Tibial nerve (tissue), 4 donors: ENCODE measurements at regions not wholly inside any gene's neighbourhood (a gene's known extent, or its start where the extent isn't known, plus 50 kb on each side); places are given as distances from the start of the nearest gene placed in this dataset.

ENCODE experiments used
- CTCF ChIP-seq, 5 experiments: fragments of 200-600 bp in 3 of 5; fragments of 450-650 bp in 2 of 5; sonication (generic) in 3 of 5; IDR thresholded peaks; one replicate each; pipeline ENCODE4 v1.5.1; 2016 to 2019; ENCODE audit warnings: antibody characterized with exemption in 5 of 5, mild to moderate bottlenecking in 3 of 5, moderate library complexity in 2 of 5
- EP300 ChIP-seq, 2 donors: sonication (generic); formaldehyde crosslinking; IDR thresholded peaks; one replicate each; pipeline ENCODE4 v1.6.1; 2017; ENCODE audit warnings: antibody characterized with exemption in 2 of 2, mild to moderate bottlenecking in 1 of 2
- POLR2A ChIP-seq, 2 donors: fragments of 450-650 bp; IDR thresholded peaks; one replicate each; pipeline ENCODE4 v1.6.1; 2017; ENCODE audit warnings: antibody characterized with exemption in 2 of 2, mild to moderate bottlenecking in 2 of 2, moderate library complexity in 2 of 2

- TF ChIP-seq CTCF (IDR thresholded peaks at IDR 0.05) (no peak), EP300 (IDR thresholded peaks at IDR 0.05) (no peak), POLR2A (IDR thresholded peaks at IDR 0.05) (no peak)
Measured at GRCh38 chr12:25852792-25853191, 105.7 kb upstream of the RASSF8 start.
